ENCODE measurements at regions not wholly inside any gene's neighbourhood (a gene's known extent, or its start where the extent isn't known, plus 50 kb on each side); places are given as distances from the start of the nearest gene placed in this dataset.

DNA sequence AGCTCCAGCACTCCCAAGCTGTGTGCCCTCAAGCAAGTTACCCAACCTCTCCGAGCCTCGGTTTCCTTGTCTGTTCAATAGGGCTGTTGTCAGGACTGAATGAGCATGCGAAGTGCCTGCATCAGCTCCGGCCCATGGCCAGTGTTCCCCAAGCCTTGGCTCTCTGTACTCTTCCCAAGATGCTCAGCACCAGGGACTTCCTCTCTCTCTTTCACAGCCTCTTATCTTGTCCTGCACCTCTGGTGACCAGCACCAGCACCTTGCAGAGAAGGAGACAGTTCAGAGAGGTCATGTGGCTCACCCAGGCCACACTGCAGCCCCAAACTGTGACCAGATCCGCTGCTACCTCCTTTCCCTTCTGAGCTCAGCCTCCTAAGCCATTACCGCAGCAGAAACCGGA lies 120.3 kb upstream of the ANO1 start:
- Histone ChIP-seq H3K4me3 (no peak overlapping the region), H3K27me3 (peaks cover 0 to 8% (median 2%) of the 10 kb centered on the region in 3 donors), H3K27ac (no peak overlapping the region), H3K36me3 (no peaks in the 10 kb centered on the region), H3K9me3 (peaks cover 0 to 6% (median 0%) of the 10 kb centered on the region in 4 donors), H3K4me1 (no peaks in the 10 kb centered on the region)
- no peak for DNase-seq
- 86 to 88% methylated on average over 7 of the region's 7 CpGs for WGBS, 2 donors
- TF ChIP-seq EP300 (IDR thresholded peaks at IDR 0.05) (no peak), CTCF (IDR thresholded peaks at IDR 0.05) (no peak), POLR2AphosphoS5 (IDR thresholded peaks at IDR 0.05) (no peak), POLR2A (IDR thresholded peaks at IDR 0.05) (no peak)
- intact Hi-C loops (cut with DNase I) = no loop called here

GRCh38 chr11:69958308-69958707 lies 119.8 kb upstream of the ANO1 start:
- TF ChIP-seq POLR2A (IDR thresholded peaks at IDR 0.05) (no peak), EP300 (IDR thresholded peaks at IDR 0.05) (no peak), POLR2AphosphoS5 (IDR thresholded peaks at IDR 0.05) (no peak), CTCF (IDR thresholded peaks at IDR 0.05) (no peak)
- Histone ChIP-seq H3K36me3 (no peaks in the 10 kb centered on the region), H3K4me1 (peaks cover 0 to under 1% (median 0%) of the 10 kb centered on the region in 4 donors), H3K4me3 (no peak overlapping the region), H3K9me3 (peaks cover 0 to 6% (median 0%) of the 10 kb centered on the region in 4 donors), H3K27ac (no peak overlapping the region), H3K27me3 (peaks cover 0 to 8% (median 2%) of the 10 kb centered on the region in 3 donors)
- intact Hi-C loops (cut with DNase I) = no loop called here
- DNase-seq = no peak
- WGBS, 2 donors = 70 to 83% methylated on average over 2 of the region's 2 CpGs

DNA sequence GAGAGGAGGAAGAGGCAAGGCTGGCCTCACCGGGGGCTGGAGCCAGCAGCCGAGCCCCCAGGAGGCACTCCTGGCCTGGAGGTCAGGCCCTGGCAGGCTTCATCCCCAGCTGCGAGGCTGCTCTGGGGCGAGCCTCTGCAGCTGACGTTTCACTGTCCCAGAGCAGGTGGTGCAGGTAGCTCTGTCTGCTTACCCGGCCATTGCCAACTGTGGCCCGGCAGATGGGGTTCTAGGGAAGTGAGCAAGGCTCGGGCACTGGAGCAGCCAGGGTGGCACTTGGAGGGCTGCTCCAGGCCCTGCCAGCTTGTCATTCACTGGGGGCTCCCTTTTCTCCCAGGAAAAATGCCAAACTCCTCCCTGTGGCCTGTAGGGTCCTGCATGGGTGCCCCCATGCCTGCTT lies 118.7 kb upstream of the ANO1 start:
- no peak overlapping the region for H3K27ac ChIP-seq
- peaks cover 0 to 11% (median 10%) of the 10 kb centered on the region in 4 donors for H3K4me1 ChIP-seq
- TF ChIP-seq EP300 (IDR thresholded peaks at IDR 0.05) = no peak
- no peak for TF ChIP-seq CTCF (IDR thresholded peaks at IDR 0.05)
- no peak for TF ChIP-seq POLR2AphosphoS5 (IDR thresholded peaks at IDR 0.05)
- TF ChIP-seq POLR2A (IDR thresholded peaks at IDR 0.05) = no peak
- peaks cover 0 to 6% (median 0%) of the 10 kb centered on the region in 4 donors for H3K9me3 ChIP-seq
- WGBS, 2 donors = 88 to 89% methylated on average over 8 of the region's 8 CpGs
- intact Hi-C loops (cut with DNase I) = no loop called here
- peaks cover 0 to 8% (median 2%) of the 10 kb centered on the region in 3 donors for H3K27me3 ChIP-seq
- no peak overlapping the region for H3K4me3 ChIP-seq
- no peaks in the 10 kb centered on the region for H3K36me3 ChIP-seq
- DNase-seq = no peak

GRCh38 chr11:69961738-69962137 lies 116.4 kb upstream of the ANO1 start:
- no peak for DNase-seq
- Histone ChIP-seq H3K9me3 (peaks cover 0 to 6% (median 0%) of the 10 kb centered on the region in 4 donors), H3K27me3 (peaks cover 0 to 7% (median 2%) of the 10 kb centered on the region in 3 donors), H3K4me1 (peaks cover 0 to 14% (median 10%) of the 10 kb centered on the region in 4 donors), H3K27ac (no peak overlapping the region), H3K36me3 (no peaks in the 10 kb centered on the region), H3K4me3 (no peak overlapping the region)
- intact Hi-C loops (cut with DNase I) = no loop called here
- 91 to 96% methylated on average over 11 of the region's 11 CpGs for WGBS, 2 donors
- TF ChIP-seq CTCF (IDR thresholded peaks at IDR 0.05) (no peak), EP300 (IDR thresholded peaks at IDR 0.05) (no peak), POLR2AphosphoS5 (IDR thresholded peaks at IDR 0.05) (no peak)

- Histone ChIP-seq H3K4me1 (peaks cover 0 to 14% (median 10%) of the 10 kb centered on the region in 4 donors), H3K27me3 (peaks cover 0 to 2% (median 2%) of the 10 kb centered on the region in 3 donors), H3K9me3 (peaks cover 0 to 6% (median 0%) of the 10 kb centered on the region in 4 donors), H3K36me3 (no peaks in the 10 kb centered on the region), H3K27ac (no peak overlapping the region), H3K4me3 (no peak overlapping the region)
- intact Hi-C loops (cut with DNase I) = no loop called here
- WGBS, 2 donors = 66 to 71% methylated on average over 9 of the region's 9 CpGs
- TF ChIP-seq CTCF (IDR thresholded peaks at IDR 0.05) = no peak
- no peak for TF ChIP-seq POLR2AphosphoS5 (IDR thresholded peaks at IDR 0.05)
- no peak for TF ChIP-seq EP300 (IDR thresholded peaks at IDR 0.05)
- TF ChIP-seq POLR2A (IDR thresholded peaks at IDR 0.05) = no peak
- no peak for DNase-seq
Observed at GRCh38 chr11:69962152-69962551, 116.0 kb upstream of the ANO1 start.

Data from sigmoid colon (tissue), 6 donors.